Esophagus (tissue), 2 donors: ENCODE measurements at regions not wholly inside any gene's neighbourhood (a gene's known extent, or its start where the extent isn't known, plus 50 kb on each side); places are given as distances from the start of the nearest gene placed in this dataset.

ENCODE experiments used
- H3K27ac ChIP-seq, 2 donors: one replicate each; pipeline ENCODE4 v1.5.1; 2013; ENCODE audit warnings: low read depth in 2 of 2, mild to moderate bottlenecking in 2 of 2, inconsistent platforms in 1 of 2, low read length in 1 of 2, moderate library complexity in 1 of 2
- H3K27me3 ChIP-seq, 2 donors: one replicate each; pipeline ENCODE4 v1.6.1; 2013; ENCODE audit warnings: low read length in 2 of 2, control low read depth in 1 of 2, mild to moderate bottlenecking in 1 of 2; ENCODE audit not compliant: insufficient read depth in 2 of 2, control insufficient read depth in 1 of 2
- H3K36me3 ChIP-seq, 2 donors: one replicate each; pipeline ENCODE4 v1.6.1; 2013; ENCODE audit warnings: low read length in 1 of 2; ENCODE audit not compliant: control insufficient read depth in 2 of 2, insufficient read depth in 2 of 2
- H3K4me1 ChIP-seq, 2 donors: one replicate each; pipeline ENCODE4 v1.6.1; 2013; ENCODE audit warnings: low read length in 1 of 2; ENCODE audit not compliant: control insufficient read depth in 2 of 2, insufficient read depth in 2 of 2
- H3K4me3 ChIP-seq, 2 donors: one replicate each; pipeline ENCODE4 v1.5.1; 2013; ENCODE audit warnings: low read length in 2 of 2, mild to moderate bottlenecking in 2 of 2, low read depth in 1 of 2, moderate library complexity in 1 of 2
- H3K9me3 ChIP-seq, 2 donors: one replicate each; pipeline ENCODE4 v1.6.1; 2013; ENCODE audit warnings: mild to moderate bottlenecking in 2 of 2, low read depth in 1 of 2, low read length in 1 of 2, moderate library complexity in 1 of 2; ENCODE audit not compliant: control insufficient read depth in 2 of 2, insufficient read depth in 1 of 2
- WGBS, 2 donors: extraction: QIAGEN DNeasy Blood & Tissue Kit; methylation state at CpG; one replicate each; pipeline ENCODE4 v1.1.7; 2013; 5-methylcytosine and 5-hydroxymethylcytosine counted together
- donor health status: healthy with polysubstance abuse.
- donor health status: Bipolar disorder and iron deficiency.

GRCh38 chr9:110101531-110102161, 106.3 kb downstream of the C9orf152 start:
- H3K36me3 ChIP-seq, result no peaks in the 10 kb centered on the region
- H3K4me1 ChIP-seq, result peaks cover 0 to 4% of the 10 kb centered on the region in 2 donors
- WGBS, 2 donors, result 70 to 79% methylated on average over 8 of the region's 8 CpGs
- no peaks in the 10 kb centered on the region for H3K9me3 ChIP-seq
- H3K27me3 ChIP-seq, result no peaks in the 10 kb centered on the region
- no peak overlapping the region for H3K4me3 ChIP-seq
- no peak overlapping the region for H3K27ac ChIP-seq

DNA sequence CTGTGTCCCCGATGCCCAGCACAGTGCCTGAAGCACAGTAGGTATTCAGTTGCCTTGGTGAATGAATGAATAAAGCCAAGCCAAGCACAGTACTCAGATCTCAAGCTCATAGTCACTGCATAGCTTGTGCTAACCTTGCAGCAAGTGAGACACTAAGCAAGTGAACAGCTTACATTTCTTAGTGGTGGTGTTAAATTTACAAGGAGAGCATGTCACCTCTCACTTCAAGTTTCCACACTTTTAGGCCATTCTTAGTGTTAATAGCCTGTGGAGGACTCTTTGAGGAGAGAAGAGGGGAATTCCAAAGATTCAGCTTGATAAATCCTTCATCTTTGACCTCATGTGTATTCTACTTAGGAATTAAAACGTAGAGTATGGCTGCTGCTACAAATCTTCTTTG, 104.7 kb downstream of the C9orf152 start:
- Histone ChIP-seq H3K9me3 (no peaks in the 10 kb centered on the region), H3K36me3 (no peaks in the 10 kb centered on the region), H3K4me1 (peaks cover 0 to 4% of the 10 kb centered on the region in 2 donors), H3K27ac (no peak overlapping the region), H3K4me3 (no peak overlapping the region), H3K27me3 (no peaks in the 10 kb centered on the region)
- WGBS, 2 donors, result 74% methylated on average over 2 of the region's 2 CpGs

DNA sequence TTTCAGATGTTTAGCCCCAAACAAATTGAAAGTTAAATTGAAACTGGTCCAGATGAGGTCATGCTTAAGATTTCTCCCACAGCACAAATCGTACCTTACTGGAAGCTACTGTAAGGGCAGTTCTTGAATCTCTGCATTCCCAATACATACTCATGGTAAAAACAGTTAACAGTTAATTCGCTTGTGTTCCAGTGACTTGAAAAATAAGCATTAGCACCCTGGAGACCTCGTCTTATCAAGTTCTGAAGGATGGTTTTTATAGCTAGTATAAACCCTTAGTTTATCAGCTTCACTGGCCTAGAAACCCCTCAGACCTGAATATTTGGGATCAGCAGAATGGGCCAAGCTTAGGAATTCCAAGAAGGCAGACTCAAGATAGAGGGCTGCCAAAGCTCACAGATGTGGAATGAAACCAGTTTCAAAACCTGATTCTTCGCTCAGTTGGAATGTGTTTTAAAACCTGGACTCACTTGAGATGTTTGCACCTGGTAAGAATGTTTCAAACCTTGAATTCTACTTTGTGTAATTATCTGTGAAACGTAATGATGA, 103.6 kb downstream of the C9orf152 start:
- Histone ChIP-seq H3K4me1 (peaks cover 0 to 5% of the 10 kb centered on the region in 2 donors), H3K36me3 (no peaks in the 10 kb centered on the region), H3K4me3 (no peak overlapping the region), H3K9me3 (no peaks in the 10 kb centered on the region), H3K27ac (no peak overlapping the region), H3K27me3 (no peaks in the 10 kb centered on the region)
- WGBS, 2 donors, result 68 to 70% methylated on average over 5 of the region's 5 CpGs

- WGBS, 2 donors, result 23 to 35% methylated on average over 2 of the region's 2 CpGs
- H3K27me3 ChIP-seq, result no peaks in the 10 kb centered on the region
- H3K4me3 ChIP-seq, result no peak overlapping the region
- peaks cover 0 to 7% of the 10 kb centered on the region in 2 donors for H3K4me1 ChIP-seq
- no peak overlapping the region for H3K27ac ChIP-seq
- no peaks in the 10 kb centered on the region for H3K9me3 ChIP-seq
- H3K36me3 ChIP-seq, result no peaks in the 10 kb centered on the region
Measured at GRCh38 chr9:110105107-110105506, 102.9 kb downstream of the C9orf152 start.

GRCh38 chr9:110106661-110107060, 101.3 kb downstream of the C9orf152 start:
- H3K27ac ChIP-seq, result no peak overlapping the region
- no peaks in the 10 kb centered on the region for H3K36me3 ChIP-seq
- no peaks in the 10 kb centered on the region for H3K9me3 ChIP-seq
- no peak overlapping the region for H3K4me3 ChIP-seq
- no peaks in the 10 kb centered on the region for H3K27me3 ChIP-seq
- H3K4me1 ChIP-seq, result peaks cover 0 to 7% of the 10 kb centered on the region in 2 donors
- WGBS, 2 donors, result 71 to 78% methylated on average over 2 of the region's 2 CpGs

- H3K9me3 ChIP-seq, result no peaks in the 10 kb centered on the region
- no peaks in the 10 kb centered on the region for H3K27me3 ChIP-seq
- H3K27ac ChIP-seq, result no peak overlapping the region
- WGBS, 2 donors, result 67 to 74% methylated on average over 7 of the region's 7 CpGs
- no peak overlapping the region for H3K4me3 ChIP-seq
- H3K36me3 ChIP-seq, result no peaks in the 10 kb centered on the region
- H3K4me1 ChIP-seq, result peaks cover 0 to 5% of the 10 kb centered on the region in 2 donors
Measured at GRCh38 chr9:110109333-110110092, 98.4 kb downstream of the C9orf152 start.

DNA sequence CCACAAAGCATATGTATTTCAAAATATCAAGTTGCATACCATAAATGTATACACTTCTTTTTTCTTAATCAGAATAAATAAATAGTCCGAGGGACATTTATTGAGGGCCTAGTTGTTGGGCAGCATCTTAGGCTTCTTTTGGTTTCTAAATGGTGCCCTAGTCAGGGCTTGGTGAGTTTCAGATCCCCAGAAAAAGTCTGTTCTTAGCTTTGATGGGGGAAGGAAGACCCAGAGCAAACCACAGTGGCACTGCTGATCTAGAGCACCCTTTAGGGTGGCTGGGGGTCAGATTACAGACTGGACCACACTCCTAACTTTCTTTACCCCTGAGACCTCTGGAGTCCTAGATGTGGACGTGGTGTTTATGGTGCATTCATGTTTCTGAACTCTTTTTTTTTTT, 97.8 kb downstream of the C9orf152 start:
- Histone ChIP-seq H3K27me3 (no peaks in the 10 kb centered on the region), H3K27ac (no peak overlapping the region), H3K36me3 (no peaks in the 10 kb centered on the region), H3K9me3 (no peaks in the 10 kb centered on the region), H3K4me1 (peaks cover 0 to 5% of the 10 kb centered on the region in 2 donors), H3K4me3 (no peak overlapping the region)
- 58 to 76% methylated on average over 2 of the region's 2 CpGs for WGBS, 2 donors

- Histone ChIP-seq H3K4me1 (peaks cover 0 to 3% of the 10 kb centered on the region in 2 donors), H3K27ac (no peak overlapping the region), H3K4me3 (no peak overlapping the region), H3K36me3 (no peaks in the 10 kb centered on the region), H3K27me3 (no peaks in the 10 kb centered on the region), H3K9me3 (no peaks in the 10 kb centered on the region)
- WGBS, 2 donors, result 51 to 57% methylated on average over 3 of the region's 3 CpGs
Measured at GRCh38 chr9:110111868-110112267, 96.1 kb downstream of the C9orf152 start.

DNA sequence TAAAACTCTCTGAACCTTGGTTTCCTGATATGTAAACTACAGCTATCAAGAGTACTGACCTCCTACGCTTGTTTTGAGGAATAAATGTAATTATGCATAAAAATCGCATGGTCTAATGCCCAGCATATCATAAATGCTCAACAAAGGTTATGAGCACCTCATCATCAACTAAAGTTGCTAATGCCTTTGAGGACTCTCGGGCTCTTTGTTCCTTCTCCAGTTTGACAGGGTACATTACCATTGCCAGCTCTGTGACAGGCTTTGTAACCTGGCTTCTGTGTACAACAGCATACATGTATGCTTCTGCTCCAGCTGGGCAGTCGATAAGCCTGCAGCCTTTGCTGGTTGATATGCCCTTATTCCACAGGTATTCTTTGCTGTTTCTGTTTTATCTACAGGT, 95.2 kb downstream of the C9orf152 start:
- Histone ChIP-seq H3K27ac (no peak overlapping the region), H3K27me3 (no peaks in the 10 kb centered on the region), H3K36me3 (no peaks in the 10 kb centered on the region), H3K4me3 (no peak overlapping the region), H3K4me1 (peaks cover 0 to 3% of the 10 kb centered on the region in 2 donors), H3K9me3 (no peaks in the 10 kb centered on the region)
- 93 to 96% methylated on average over 4 of the region's 4 CpGs for WGBS, 2 donors
